GM23338 (cell line): ENCODE measurements at regions not wholly inside any gene's neighbourhood (a gene's known extent, or its start where the extent isn't known, plus 50 kb on each side); places are given as distances from the start of the nearest gene placed in this dataset.

Experiments
- ATAC-seq: fragments of 200-7000 bp; cut with Tn5 transposase; 3 replicates; pipeline ENCODE4 v1.9.1; 2020
- DNase-seq: peaks from one replicate; pipeline ENCODE4 v3.0.0-alpha.2; 2015; ENCODE audit warnings: low spot score
- H2AFZ ChIP-seq: fragments of 200-600 bp; sonication (generic); 2 replicates; pipeline ENCODE4 v1.8.0; 2016; ENCODE audit warnings: antibody characterized with exemption, mild to moderate bottlenecking, moderate library complexity
- H3F3A ChIP-seq: fragments of 200-600 bp; sonication (generic); replicated peaks from 2 replicates; pipeline ENCODE4 v1.8.0; 2017; ENCODE audit warnings: antibody characterized with exemption, mixed run types, low read depth
- H3K27ac ChIP-seq: fragments of 200-600 bp; sonication (generic); 2 replicates; pipeline ENCODE4 v1.6.1; 2016; ENCODE audit warnings: low read depth
- H3K27me3 ChIP-seq: fragments of 200-600 bp; sonication (generic); 2 replicates; pipeline ENCODE4 v1.8.0; 2016; ENCODE audit warnings: mild to moderate bottlenecking, mixed run types, moderate library complexity; ENCODE audit not compliant: insufficient read depth
- H3K36me3 ChIP-seq: fragments of 200-600 bp; sonication (generic); 2 replicates; pipeline ENCODE4 v1.8.0; 2016; ENCODE audit warnings: mild to moderate bottlenecking; ENCODE audit not compliant: insufficient read depth
- H3K4me1 ChIP-seq: fragments of 200-600 bp; sonication (generic); 2 replicates; pipeline ENCODE4 v1.8.0; 2016; ENCODE audit warnings: mild to moderate bottlenecking, moderate library complexity; ENCODE audit not compliant: insufficient read depth
- H3K4me2 ChIP-seq: fragments of 200-600 bp; sonication (generic); 2 replicates; pipeline ENCODE4 v1.7.1; 2017; ENCODE audit warnings: mixed run types
- H3K4me3 ChIP-seq: fragments of 200-600 bp; sonication (generic); 2 replicates; pipeline ENCODE4 v1.6.1; 2016; ENCODE audit warnings: mixed run types
- H3K79me2 ChIP-seq: fragments of 200-600 bp; sonication (generic); replicated peaks from 2 replicates; pipeline ENCODE4 v1.8.0; 2017; ENCODE audit warnings: mild to moderate bottlenecking; ENCODE audit not compliant: insufficient read depth
- H3K9me2 ChIP-seq: fragments of 200-600 bp; sonication (generic); 2 replicates; pipeline ENCODE4 v1.8.0; 2017; ENCODE audit not compliant: insufficient read depth
- H4K20me1 ChIP-seq: fragments of 200-600 bp; sonication (generic); replicated peaks from 2 replicates; pipeline ENCODE4 v1.8.0; 2017; ENCODE audit warnings: mild to moderate bottlenecking; ENCODE audit not compliant: insufficient read depth
- H3K27ac Mint-ChIP-seq: 2 replicates; pipeline ENCODE4 v1.8.0; 2020; ENCODE audit warnings: inconsistent platforms, mild to moderate bottlenecking, moderate library complexity, mixed read lengths
- H3K27me3 Mint-ChIP-seq: 3 replicates; pipeline ENCODE4 v1.8.0; 2022; ENCODE audit warnings: low read depth, mild to moderate bottlenecking, moderate library complexity, mixed read lengths, inconsistent platforms; ENCODE audit not compliant: insufficient read depth, poor library complexity
- H3K36me3 Mint-ChIP-seq: 3 replicates; pipeline ENCODE4 v1.8.0; 2021; ENCODE audit warnings: low read depth, mild to moderate bottlenecking, inconsistent platforms, moderate library complexity, mixed read lengths
- H3K4me1 Mint-ChIP-seq: 3 replicates; pipeline ENCODE4 v1.8.0; 2020; ENCODE audit warnings: mild to moderate bottlenecking, inconsistent platforms, mixed read lengths
- H3K4me3 Mint-ChIP-seq: 3 replicates; pipeline ENCODE4 v1.8.0; 2021; ENCODE audit warnings: moderate library complexity, mild to moderate bottlenecking, inconsistent platforms, mixed read lengths
- H3K9me3 Mint-ChIP-seq: 3 replicates; pipeline ENCODE4 v1.8.0; 2020; ENCODE audit warnings: moderate library complexity, mild to moderate bottlenecking, inconsistent platforms, mixed read lengths
- CREB1 ChIP-seq: fragments of 250-450 bp; sonication (Bioruptor Pico); IDR thresholded peaks from 2 replicates; pipeline ENCODE4 v1.5.0; 2020; ENCODE audit warnings: low read depth, mild to moderate bottlenecking, moderate library complexity
- EZH2 ChIP-seq: fragments of 200-600 bp; sonication (generic); IDR thresholded peaks from one replicate; pipeline ENCODE4 v1.8.0; 2017; ENCODE audit warnings: antibody characterized with exemption, mild to moderate bottlenecking, low read depth; ENCODE audit not compliant: unreplicated experiment
- EZH2phosphoT487 ChIP-seq: fragments of 200-600 bp; sonication (generic); IDR thresholded peaks from one replicate; pipeline ENCODE4 v1.8.1; 2018; ENCODE audit warnings: antibody characterized with exemption; ENCODE audit not compliant: unreplicated experiment
- JUNB ChIP-seq: IDR thresholded peaks from one replicate; pipeline ENCODE4 v1.6.1; 2016; ENCODE audit warnings: antibody characterized with exemption; ENCODE audit not compliant: unreplicated experiment
- NANOG ChIP-seq: IDR thresholded peaks from 2 replicates; pipeline ENCODE4 v1.6.1; 2016; ENCODE audit warnings: antibody characterized with exemption, borderline replicate concordance
- POLR2AphosphoS5 ChIP-seq: IDR thresholded peaks from 2 replicates; pipeline ENCODE4 v1.6.1; 2016; ENCODE audit warnings: antibody characterized with exemption, low read depth
- STAT1 ChIP-seq: IDR thresholded peaks from one replicate; pipeline ENCODE4 v1.6.1; 2016; ENCODE audit warnings: antibody characterized with exemption; ENCODE audit not compliant: unreplicated experiment
- ZNF114 ChIP-seq: fragments of 250-450 bp; sonication (Bioruptor Pico); IDR thresholded peaks from 2 replicates; pipeline ENCODE4 v1.5.0; 2020; ENCODE audit warnings: mild to moderate bottlenecking, moderate library complexity
- ZNF331 ChIP-seq: fragments of 250-450 bp; sonication (Bioruptor Pico); IDR thresholded peaks from 2 replicates; pipeline ENCODE4 v1.5.0; 2020; ENCODE audit warnings: low read depth, mild to moderate bottlenecking, moderate library complexity
- TF ChIP-seq, protein P1 (sequence below): fragments of 250-450 bp; sonication (Bioruptor Pico); IDR thresholded peaks from 2 replicates; pipeline ENCODE4 v1.5.0; 2020; ENCODE audit warnings: mild to moderate bottlenecking, moderate library complexity
- TF ChIP-seq, protein P2 (sequence below), 2 experiments: fragments of 200-600 bp in 1 of 2; sonication (generic) in 1 of 2; conservative IDR thresholded peaks; 2 replicates each; pipeline versions ENCODE4 v1.5.1 to v1.6.1; 2016 to 2017; ENCODE audit warnings: antibody characterized with exemption in 2 of 2, low read depth in 2 of 2, mild to moderate bottlenecking in 2 of 2, moderate library complexity in 1 of 2
- TF ChIP-seq, protein P3 (sequence below): IDR thresholded peaks from 2 replicates; pipeline ENCODE4 v1.6.1; 2016; ENCODE audit warnings: antibody characterized with exemption
- TF ChIP-seq, protein P4 (sequence below): IDR thresholded peaks from one replicate; pipeline ENCODE4 v1.6.1; 2018; ENCODE audit warnings: antibody characterized with exemption; ENCODE audit not compliant: unreplicated experiment

DNA sequence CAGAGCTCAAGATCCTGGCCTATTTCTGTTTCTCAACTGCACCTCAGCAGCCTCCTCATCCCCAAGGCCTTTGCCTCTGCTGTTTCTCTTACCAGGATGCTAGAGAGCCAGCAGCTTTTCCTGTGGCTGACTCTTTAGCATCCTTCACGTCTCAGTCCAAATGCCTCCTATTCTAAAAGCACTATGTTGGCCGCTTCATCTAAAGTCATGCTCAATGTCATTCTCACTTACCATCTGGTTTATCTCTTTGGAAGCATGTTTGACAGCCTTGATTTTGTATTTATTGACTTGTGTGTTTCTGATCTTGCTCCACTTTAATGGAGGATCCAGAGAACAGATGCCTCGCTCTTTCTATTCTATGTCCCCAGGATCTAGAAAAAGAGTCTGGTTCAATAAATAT lies 351.8 kb upstream of the CDH11 start:
- Histone ChIP-seq H4K20me1 (no peaks in the 10 kb centered on the region), H3K27me3 (no peaks in the 10 kb centered on the region), H3K4me2 (no peak overlapping the region), H3K9me2 (peaks cover 12% of the 10 kb centered on the region), H3F3A (no peaks in the 10 kb centered on the region), H3K79me2 (no peaks in the 10 kb centered on the region), H3K36me3 (no peaks in the 10 kb centered on the region), H3K4me3 (no peak overlapping the region), H2AFZ (no peak overlapping the region), H3K27ac (no peak overlapping the region), H3K4me1 (peaks cover 16% of the 10 kb centered on the region)
- H3K27me3 Mint-ChIP-seq: no peaks in the 10 kb centered on the region
- ATAC-seq (no peak), DNase-seq (no peak)
- H3K36me3 Mint-ChIP-seq: no peaks in the 10 kb centered on the region
- H3K4me1 Mint-ChIP-seq: peaks cover 5% of the 10 kb centered on the region; the same call in 2 of the 3 replicates
- TF ChIP-seq, protein P1, sequence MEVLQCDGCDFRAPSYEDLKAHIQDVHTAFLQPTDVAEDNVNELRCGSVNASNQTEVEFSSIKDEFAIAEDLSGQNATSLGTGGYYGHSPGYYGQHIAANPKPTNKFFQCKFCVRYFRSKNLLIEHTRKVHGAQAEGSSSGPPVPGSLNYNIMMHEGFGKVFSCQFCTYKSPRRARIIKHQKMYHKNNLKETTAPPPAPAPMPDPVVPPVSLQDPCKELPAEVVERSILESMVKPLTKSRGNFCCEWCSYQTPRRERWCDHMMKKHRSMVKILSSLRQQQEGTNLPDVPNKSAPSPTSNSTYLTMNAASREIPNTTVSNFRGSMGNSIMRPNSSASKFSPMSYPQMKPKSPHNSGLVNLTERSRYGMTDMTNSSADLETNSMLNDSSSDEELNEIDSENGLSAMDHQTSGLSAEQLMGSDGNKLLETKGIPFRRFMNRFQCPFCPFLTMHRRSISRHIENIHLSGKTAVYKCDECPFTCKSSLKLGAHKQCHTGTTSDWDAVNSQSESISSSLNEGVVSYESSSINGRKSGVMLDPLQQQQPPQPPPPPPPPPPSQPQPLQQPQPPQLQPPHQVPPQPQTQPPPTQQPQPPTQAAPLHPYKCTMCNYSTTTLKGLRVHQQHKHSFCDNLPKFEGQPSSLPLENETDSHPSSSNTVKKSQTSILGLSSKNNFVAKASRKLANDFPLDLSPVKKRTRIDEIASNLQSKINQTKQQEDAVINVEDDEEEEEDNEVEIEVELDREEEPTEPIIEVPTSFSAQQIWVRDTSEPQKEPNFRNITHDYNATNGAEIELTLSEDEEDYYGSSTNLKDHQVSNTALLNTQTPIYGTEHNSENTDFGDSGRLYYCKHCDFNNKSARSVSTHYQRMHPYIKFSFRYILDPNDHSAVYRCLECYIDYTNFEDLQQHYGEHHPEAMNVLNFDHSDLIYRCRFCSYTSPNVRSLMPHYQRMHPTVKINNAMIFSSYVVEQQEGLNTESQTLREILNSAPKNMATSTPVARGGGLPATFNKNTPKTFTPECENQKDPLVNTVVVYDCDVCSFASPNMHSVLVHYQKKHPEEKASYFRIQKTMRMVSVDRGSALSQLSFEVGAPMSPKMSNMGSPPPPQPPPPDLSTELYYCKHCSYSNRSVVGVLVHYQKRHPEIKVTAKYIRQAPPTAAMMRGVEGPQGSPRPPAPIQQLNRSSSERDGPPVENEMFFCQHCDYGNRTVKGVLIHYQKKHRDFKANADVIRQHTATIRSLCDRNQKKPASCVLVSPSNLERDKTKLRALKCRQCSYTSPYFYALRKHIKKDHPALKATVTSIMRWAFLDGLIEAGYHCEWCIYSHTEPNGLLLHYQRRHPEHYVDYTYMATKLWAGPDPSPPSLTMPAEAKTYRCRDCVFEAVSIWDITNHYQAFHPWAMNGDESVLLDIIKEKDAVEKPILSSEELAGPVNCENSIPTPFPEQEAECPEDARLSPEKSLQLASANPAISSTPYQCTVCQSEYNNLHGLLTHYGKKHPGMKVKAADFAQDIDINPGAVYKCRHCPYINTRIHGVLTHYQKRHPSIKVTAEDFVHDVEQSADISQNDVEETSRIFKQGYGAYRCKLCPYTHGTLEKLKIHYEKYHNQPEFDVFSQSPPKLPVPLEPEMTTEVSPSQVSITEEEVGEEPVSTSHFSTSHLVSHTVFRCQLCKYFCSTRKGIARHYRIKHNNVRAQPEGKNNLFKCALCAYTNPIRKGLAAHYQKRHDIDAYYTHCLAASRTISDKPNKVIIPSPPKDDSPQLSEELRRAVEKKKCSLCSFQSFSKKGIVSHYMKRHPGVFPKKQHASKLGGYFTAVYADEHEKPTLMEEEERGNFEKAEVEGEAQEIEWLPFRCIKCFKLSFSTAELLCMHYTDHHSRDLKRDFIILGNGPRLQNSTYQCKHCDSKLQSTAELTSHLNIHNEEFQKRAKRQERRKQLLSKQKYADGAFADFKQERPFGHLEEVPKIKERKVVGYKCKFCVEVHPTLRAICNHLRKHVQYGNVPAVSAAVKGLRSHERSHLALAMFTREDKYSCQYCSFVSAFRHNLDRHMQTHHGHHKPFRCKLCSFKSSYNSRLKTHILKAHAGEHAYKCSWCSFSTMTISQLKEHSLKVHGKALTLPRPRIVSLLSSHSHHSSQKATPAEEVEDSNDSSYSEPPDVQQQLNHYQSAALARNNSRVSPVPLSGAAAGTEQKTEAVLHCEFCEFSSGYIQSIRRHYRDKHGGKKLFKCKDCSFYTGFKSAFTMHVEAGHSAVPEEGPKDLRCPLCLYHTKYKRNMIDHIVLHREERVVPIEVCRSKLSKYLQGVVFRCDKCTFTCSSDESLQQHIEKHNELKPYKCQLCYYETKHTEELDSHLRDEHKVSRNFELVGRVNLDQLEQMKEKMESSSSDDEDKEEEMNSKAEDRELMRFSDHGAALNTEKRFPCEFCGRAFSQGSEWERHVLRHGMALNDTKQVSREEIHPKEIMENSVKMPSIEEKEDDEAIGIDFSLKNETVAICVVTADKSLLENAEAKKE (CRISPR knock-in tag): no peak
- TF ChIP-seq CREB1 (CRISPR knock-in tag): no peak
- TF ChIP-seq, protein P2, sequence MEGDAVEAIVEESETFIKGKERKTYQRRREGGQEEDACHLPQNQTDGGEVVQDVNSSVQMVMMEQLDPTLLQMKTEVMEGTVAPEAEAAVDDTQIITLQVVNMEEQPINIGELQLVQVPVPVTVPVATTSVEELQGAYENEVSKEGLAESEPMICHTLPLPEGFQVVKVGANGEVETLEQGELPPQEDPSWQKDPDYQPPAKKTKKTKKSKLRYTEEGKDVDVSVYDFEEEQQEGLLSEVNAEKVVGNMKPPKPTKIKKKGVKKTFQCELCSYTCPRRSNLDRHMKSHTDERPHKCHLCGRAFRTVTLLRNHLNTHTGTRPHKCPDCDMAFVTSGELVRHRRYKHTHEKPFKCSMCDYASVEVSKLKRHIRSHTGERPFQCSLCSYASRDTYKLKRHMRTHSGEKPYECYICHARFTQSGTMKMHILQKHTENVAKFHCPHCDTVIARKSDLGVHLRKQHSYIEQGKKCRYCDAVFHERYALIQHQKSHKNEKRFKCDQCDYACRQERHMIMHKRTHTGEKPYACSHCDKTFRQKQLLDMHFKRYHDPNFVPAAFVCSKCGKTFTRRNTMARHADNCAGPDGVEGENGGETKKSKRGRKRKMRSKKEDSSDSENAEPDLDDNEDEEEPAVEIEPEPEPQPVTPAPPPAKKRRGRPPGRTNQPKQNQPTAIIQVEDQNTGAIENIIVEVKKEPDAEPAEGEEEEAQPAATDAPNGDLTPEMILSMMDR (conservative IDR thresholded peaks at IDR 0.05; ENCODE audit: low read depth in 2 of 2): no peak
- TF ChIP-seq EZH2phosphoT487: no peak
- TF ChIP-seq ZNF331 (CRISPR knock-in tag): no peak
- TF ChIP-seq NANOG: no peak
- TF ChIP-seq, protein P3, sequence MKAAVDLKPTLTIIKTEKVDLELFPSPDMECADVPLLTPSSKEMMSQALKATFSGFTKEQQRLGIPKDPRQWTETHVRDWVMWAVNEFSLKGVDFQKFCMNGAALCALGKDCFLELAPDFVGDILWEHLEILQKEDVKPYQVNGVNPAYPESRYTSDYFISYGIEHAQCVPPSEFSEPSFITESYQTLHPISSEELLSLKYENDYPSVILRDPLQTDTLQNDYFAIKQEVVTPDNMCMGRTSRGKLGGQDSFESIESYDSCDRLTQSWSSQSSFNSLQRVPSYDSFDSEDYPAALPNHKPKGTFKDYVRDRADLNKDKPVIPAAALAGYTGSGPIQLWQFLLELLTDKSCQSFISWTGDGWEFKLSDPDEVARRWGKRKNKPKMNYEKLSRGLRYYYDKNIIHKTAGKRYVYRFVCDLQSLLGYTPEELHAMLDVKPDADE: no peak
- no peak for TF ChIP-seq EZH2
- no peak for TF ChIP-seq ZNF114
- no peak for TF ChIP-seq POLR2AphosphoS5
- TF ChIP-seq, protein P4, sequence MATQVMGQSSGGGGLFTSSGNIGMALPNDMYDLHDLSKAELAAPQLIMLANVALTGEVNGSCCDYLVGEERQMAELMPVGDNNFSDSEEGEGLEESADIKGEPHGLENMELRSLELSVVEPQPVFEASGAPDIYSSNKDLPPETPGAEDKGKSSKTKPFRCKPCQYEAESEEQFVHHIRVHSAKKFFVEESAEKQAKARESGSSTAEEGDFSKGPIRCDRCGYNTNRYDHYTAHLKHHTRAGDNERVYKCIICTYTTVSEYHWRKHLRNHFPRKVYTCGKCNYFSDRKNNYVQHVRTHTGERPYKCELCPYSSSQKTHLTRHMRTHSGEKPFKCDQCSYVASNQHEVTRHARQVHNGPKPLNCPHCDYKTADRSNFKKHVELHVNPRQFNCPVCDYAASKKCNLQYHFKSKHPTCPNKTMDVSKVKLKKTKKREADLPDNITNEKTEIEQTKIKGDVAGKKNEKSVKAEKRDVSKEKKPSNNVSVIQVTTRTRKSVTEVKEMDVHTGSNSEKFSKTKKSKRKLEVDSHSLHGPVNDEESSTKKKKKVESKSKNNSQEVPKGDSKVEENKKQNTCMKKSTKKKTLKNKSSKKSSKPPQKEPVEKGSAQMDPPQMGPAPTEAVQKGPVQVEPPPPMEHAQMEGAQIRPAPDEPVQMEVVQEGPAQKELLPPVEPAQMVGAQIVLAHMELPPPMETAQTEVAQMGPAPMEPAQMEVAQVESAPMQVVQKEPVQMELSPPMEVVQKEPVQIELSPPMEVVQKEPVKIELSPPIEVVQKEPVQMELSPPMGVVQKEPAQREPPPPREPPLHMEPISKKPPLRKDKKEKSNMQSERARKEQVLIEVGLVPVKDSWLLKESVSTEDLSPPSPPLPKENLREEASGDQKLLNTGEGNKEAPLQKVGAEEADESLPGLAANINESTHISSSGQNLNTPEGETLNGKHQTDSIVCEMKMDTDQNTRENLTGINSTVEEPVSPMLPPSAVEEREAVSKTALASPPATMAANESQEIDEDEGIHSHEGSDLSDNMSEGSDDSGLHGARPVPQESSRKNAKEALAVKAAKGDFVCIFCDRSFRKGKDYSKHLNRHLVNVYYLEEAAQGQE: no peak
- TF ChIP-seq JUNB: no peak
- TF ChIP-seq STAT1: no peak
- H3K27ac Mint-ChIP-seq: no peak overlapping the region; the same call in 1 of the 2 replicates
- no peaks in the 10 kb centered on the region for H3K9me3 Mint-ChIP-seq
- no peak overlapping the region for H3K4me3 Mint-ChIP-seq
